SK-N-SH treated with all-trans-retinoic acid at 6 μM for 48 hours (cell line): ENCODE measurements at regions not wholly inside any gene's neighbourhood (a gene's known extent, or its start where the extent isn't known, plus 50 kb on each side); places are given as distances from the start of the nearest gene placed in this dataset.

Experiments used
- ATAC-seq: fragments of 200-7000 bp; cut with Tn5 transposase; 3 replicates; pipeline ENCODE4 v1.9.1; 2020; ENCODE audit warnings: mild to moderate bottlenecking, moderate library complexity
- ARNTL ChIP-seq: fragments of 450-650 bp; formaldehyde crosslinking; IDR thresholded peaks from 2 replicates; pipeline ENCODE4 v1.5.0; 2020; ENCODE audit warnings: low read depth, mild to moderate bottlenecking, moderate library complexity, borderline replicate concordance
- CREB5 ChIP-seq: fragments of 250-450 bp; sonication (Bioruptor Pico); IDR thresholded peaks from 2 replicates; pipeline ENCODE4 v1.5.1; 2020; ENCODE audit warnings: low read depth, mild to moderate bottlenecking, moderate library complexity
- CSDC2 ChIP-seq: fragments of 250-450 bp; sonication (Bioruptor Pico); IDR thresholded peaks from 2 replicates; pipeline ENCODE4 v1.5.0; 2020; ENCODE audit warnings: mild to moderate bottlenecking, moderate library complexity
- ESRRG ChIP-seq: fragments of 250-450 bp; sonication (Bioruptor Pico); IDR thresholded peaks from 2 replicates; pipeline ENCODE4 v1.6.1; 2021; ENCODE audit warnings: mild to moderate bottlenecking
- GLIS3 ChIP-seq: fragments of 250-450 bp; sonication (Bioruptor Pico); IDR thresholded peaks from 2 replicates; pipeline ENCODE4 v1.5.0; 2020; ENCODE audit warnings: mild to moderate bottlenecking, moderate library complexity
- ISL1 ChIP-seq: fragments of 250-450 bp; sonication (Bioruptor Pico); IDR thresholded peaks from 2 replicates; pipeline ENCODE4 v2.1.2; 2022; ENCODE audit warnings: mild to moderate bottlenecking, moderate library complexity
- OSR1 ChIP-seq: fragments of 250-450 bp; sonication (Bioruptor Pico); IDR thresholded peaks from 2 replicates; pipeline ENCODE4 v1.8.0; 2022; ENCODE audit warnings: moderate library complexity, mild to moderate bottlenecking, inconsistent platforms
- PATZ1 ChIP-seq: fragments of 250-450 bp; sonication (Bioruptor Pico); IDR thresholded peaks from 2 replicates; pipeline ENCODE4 v1.8.0; 2020; ENCODE audit warnings: mild to moderate bottlenecking, moderate library complexity, borderline replicate concordance
- POU6F1 ChIP-seq: fragments of 250-450 bp; sonication (Bioruptor Pico); IDR thresholded peaks from 2 replicates; pipeline ENCODE4 v1.8.0; 2021; ENCODE audit warnings: low read depth, mild to moderate bottlenecking, moderate library complexity, borderline replicate concordance
- PPARA ChIP-seq: fragments of 250-450 bp; sonication (Bioruptor Pico); IDR thresholded peaks from 2 replicates; pipeline ENCODE4 v1.5.0; 2020; ENCODE audit warnings: mild to moderate bottlenecking, borderline replicate concordance
- RARB ChIP-seq: fragments of 250-450 bp; sonication (Bioruptor Pico); IDR thresholded peaks from 2 replicates; pipeline ENCODE4 v1.8.0; 2021; ENCODE audit warnings: mild to moderate bottlenecking, moderate library complexity
- SNAI2 ChIP-seq: fragments of 250-450 bp; sonication (Bioruptor Pico); IDR thresholded peaks from 2 replicates; pipeline ENCODE4 v1.5.0; 2020; ENCODE audit warnings: mild to moderate bottlenecking, moderate library complexity
- TCF4 ChIP-seq: fragments of 250-450 bp; sonication (Bioruptor Pico); IDR thresholded peaks from 2 replicates; pipeline ENCODE4 v1.8.0; 2021; ENCODE audit warnings: mild to moderate bottlenecking, moderate library complexity, borderline replicate concordance
- TOX ChIP-seq: fragments of 250-450 bp; sonication (Bioruptor Pico); IDR thresholded peaks from 2 replicates; pipeline ENCODE4 v1.8.0; 2021; ENCODE audit warnings: mild to moderate bottlenecking, moderate library complexity, borderline replicate concordance
- ZC3H10 ChIP-seq: fragments of 250-450 bp; sonication (Bioruptor Pico); IDR thresholded peaks from 2 replicates; pipeline ENCODE4 v1.5.1; 2021; ENCODE audit warnings: mild to moderate bottlenecking, moderate library complexity
- ZFP3 ChIP-seq: fragments of 250-450 bp; sonication (Bioruptor Pico); IDR thresholded peaks from 2 replicates; pipeline ENCODE4 v1.5.0; 2020; ENCODE audit warnings: mild to moderate bottlenecking, moderate library complexity
- ZFP30 ChIP-seq: fragments of 450-650 bp; formaldehyde crosslinking; IDR thresholded peaks from 2 replicates; pipeline ENCODE4 v1.5.0; 2022; ENCODE audit warnings: mild to moderate bottlenecking, moderate library complexity
- ZNF565 ChIP-seq: fragments of 450-650 bp; formaldehyde crosslinking; conservative IDR thresholded peaks from 2 replicates; pipeline ENCODE4 v1.5.0; 2020; ENCODE audit warnings: low read depth, mild to moderate bottlenecking, moderate library complexity
- ZNF70 ChIP-seq: fragments of 450-650 bp; formaldehyde crosslinking; IDR thresholded peaks from 2 replicates; pipeline ENCODE4 v1.5.0; 2020; ENCODE audit warnings: mild to moderate bottlenecking, moderate library complexity
- ZNF8 ChIP-seq: fragments of 450-650 bp; formaldehyde crosslinking; IDR thresholded peaks from 2 replicates; pipeline ENCODE4 v1.5.0; 2020; ENCODE audit warnings: mild to moderate bottlenecking, moderate library complexity
- TF ChIP-seq, protein P1 (sequence below): fragments of 250-450 bp; sonication (Bioruptor Pico); IDR thresholded peaks from 2 replicates; pipeline ENCODE4 v1.5.1; 2021; ENCODE audit warnings: mild to moderate bottlenecking, moderate library complexity
- TF ChIP-seq, protein P2 (sequence below): fragments of 250-450 bp; sonication (Bioruptor Pico); IDR thresholded peaks from 2 replicates; pipeline ENCODE4 v1.5.0; 2020; ENCODE audit warnings: mild to moderate bottlenecking, moderate library complexity

- TF ChIP-seq, protein P1, sequence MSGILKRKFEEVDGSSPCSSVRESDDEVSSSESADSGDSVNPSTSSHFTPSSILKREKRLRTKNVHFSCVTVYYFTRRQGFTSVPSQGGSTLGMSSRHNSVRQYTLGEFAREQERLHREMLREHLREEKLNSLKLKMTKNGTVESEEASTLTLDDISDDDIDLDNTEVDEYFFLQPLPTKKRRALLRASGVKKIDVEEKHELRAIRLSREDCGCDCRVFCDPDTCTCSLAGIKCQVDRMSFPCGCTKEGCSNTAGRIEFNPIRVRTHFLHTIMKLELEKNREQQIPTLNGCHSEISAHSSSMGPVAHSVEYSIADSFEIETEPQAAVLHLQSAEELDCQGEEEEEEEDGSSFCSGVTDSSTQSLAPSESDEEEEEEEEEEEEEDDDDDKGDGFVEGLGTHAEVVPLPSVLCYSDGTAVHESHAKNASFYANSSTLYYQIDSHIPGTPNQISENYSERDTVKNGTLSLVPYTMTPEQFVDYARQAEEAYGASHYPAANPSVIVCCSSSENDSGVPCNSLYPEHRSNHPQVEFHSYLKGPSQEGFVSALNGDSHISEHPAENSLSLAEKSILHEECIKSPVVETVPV (CRISPR knock-in tag), result no peak
- TF ChIP-seq CSDC2 (CRISPR knock-in tag) (no peak), ZNF8 (no peak), POU6F1 (no peak), ZFP30 (CRISPR knock-in tag) (no peak), ARNTL (CRISPR knock-in tag) (no peak), ISL1 (no peak), PPARA (CRISPR knock-in tag) (no peak), CREB5 (CRISPR knock-in tag) (no peak)
- ATAC-seq, result no peak
Measured at GRCh38 chr12:5247144-5247543, 184.8 kb upstream of the NTF3 start.

- TF ChIP-seq ZNF565 (CRISPR knock-in tag), result no peak
- no peak for TF ChIP-seq ZNF8
- no peak for TF ChIP-seq ZC3H10 (CRISPR knock-in tag)
- no peak for TF ChIP-seq ZNF70
- TF ChIP-seq ISL1, result no peak
- TF ChIP-seq PPARA (CRISPR knock-in tag), result no peak
- TF ChIP-seq TCF4 (CRISPR knock-in tag), result no peak
- TF ChIP-seq, protein P2, sequence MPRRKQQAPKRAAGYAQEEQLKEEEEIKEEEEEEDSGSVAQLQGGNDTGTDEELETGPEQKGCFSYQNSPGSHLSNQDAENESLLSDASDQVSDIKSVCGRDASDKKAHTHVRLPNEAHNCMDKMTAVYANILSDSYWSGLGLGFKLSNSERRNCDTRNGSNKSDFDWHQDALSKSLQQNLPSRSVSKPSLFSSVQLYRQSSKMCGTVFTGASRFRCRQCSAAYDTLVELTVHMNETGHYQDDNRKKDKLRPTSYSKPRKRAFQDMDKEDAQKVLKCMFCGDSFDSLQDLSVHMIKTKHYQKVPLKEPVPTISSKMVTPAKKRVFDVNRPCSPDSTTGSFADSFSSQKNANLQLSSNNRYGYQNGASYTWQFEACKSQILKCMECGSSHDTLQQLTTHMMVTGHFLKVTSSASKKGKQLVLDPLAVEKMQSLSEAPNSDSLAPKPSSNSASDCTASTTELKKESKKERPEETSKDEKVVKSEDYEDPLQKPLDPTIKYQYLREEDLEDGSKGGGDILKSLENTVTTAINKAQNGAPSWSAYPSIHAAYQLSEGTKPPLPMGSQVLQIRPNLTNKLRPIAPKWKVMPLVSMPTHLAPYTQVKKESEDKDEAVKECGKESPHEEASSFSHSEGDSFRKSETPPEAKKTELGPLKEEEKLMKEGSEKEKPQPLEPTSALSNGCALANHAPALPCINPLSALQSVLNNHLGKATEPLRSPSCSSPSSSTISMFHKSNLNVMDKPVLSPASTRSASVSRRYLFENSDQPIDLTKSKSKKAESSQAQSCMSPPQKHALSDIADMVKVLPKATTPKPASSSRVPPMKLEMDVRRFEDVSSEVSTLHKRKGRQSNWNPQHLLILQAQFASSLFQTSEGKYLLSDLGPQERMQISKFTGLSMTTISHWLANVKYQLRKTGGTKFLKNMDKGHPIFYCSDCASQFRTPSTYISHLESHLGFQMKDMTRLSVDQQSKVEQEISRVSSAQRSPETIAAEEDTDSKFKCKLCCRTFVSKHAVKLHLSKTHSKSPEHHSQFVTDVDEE (CRISPR knock-in tag), result no peak
- no peak for TF ChIP-seq SNAI2 (CRISPR knock-in tag)
- no peak for TF ChIP-seq TOX (CRISPR knock-in tag)
- TF ChIP-seq POU6F1, result no peak
- TF ChIP-seq CREB5 (CRISPR knock-in tag), result no peak
- TF ChIP-seq PATZ1 (CRISPR knock-in tag), result no peak
- TF ChIP-seq RARB (CRISPR knock-in tag), result no peak
- no peak for TF ChIP-seq ESRRG (CRISPR knock-in tag)
- no peak for TF ChIP-seq GLIS3 (CRISPR knock-in tag)
- no peak for TF ChIP-seq ARNTL (CRISPR knock-in tag)
- TF ChIP-seq CSDC2 (CRISPR knock-in tag), result no peak
- no peak for TF ChIP-seq ZFP3 (CRISPR knock-in tag)
- no peak for TF ChIP-seq OSR1 (CRISPR knock-in tag)
- no peak for ATAC-seq
Measured at GRCh38 chr12:5248230-5248629, 183.7 kb upstream of the NTF3 start.
